ENCODE measurements at regions not wholly inside any gene's neighbourhood (a gene's known extent, or its start where the extent isn't known, plus 50 kb on each side); places are given as distances from the start of the nearest gene placed in this dataset.

- intact Hi-C loops (cut with micrococcal nuclease): no loop called here
- H3K4me1 Mint-ChIP-seq: no peaks in the 10 kb centered on the region
- Histone ChIP-seq H3K36me3 (ENCODE audit: insufficient read depth, low read length) (no peaks in the 10 kb centered on the region), H3K9me3 (ENCODE audit: control insufficient read depth in 1 of 2, low read length in 2 of 2) (no peaks in the 10 kb centered on the region), H3K4me3 (ENCODE audit: low read length in 2 of 2) (no peak overlapping the region), H3K27ac (ENCODE audit: low read depth, low read length) (no peak overlapping the region), H3K27me3 (ENCODE audit: insufficient read depth, low read length) (no peaks in the 10 kb centered on the region), H3K4me1 (ENCODE audit: insufficient read depth, low read length) (no peaks in the 10 kb centered on the region)
- H3K36me3 Mint-ChIP-seq: no peaks in the 10 kb centered on the region
- DNase-seq: no peak
- no peak overlapping the region for H3K4me3 Mint-ChIP-seq
- peaks cover 0 to 6% of the 10 kb centered on the region in 2 donors for H3K27me3 Mint-ChIP-seq
- ChIA-PET POLR2A (ENCODE audit: partially characterized antibody) (no interaction called here), CTCF (ENCODE audit: partially characterized antibody) (interaction anchor here (1.1 kb wide), 1 partner anchor 1408 kb away, joined by 5 read pairs; no protein-coding TSS in a partner anchor)
- H3K27ac Mint-ChIP-seq: no peak overlapping the region
- peaks cover 0 to 4% (median 0%) of the 10 kb centered on the region in 8 donors for H3K9me3 Mint-ChIP-seq
Measured at GRCh38 chr4:55725057-55725456, 89.0 kb upstream of the NMU start.

- Histone ChIP-seq H3K36me3 (ENCODE audit: insufficient read depth, low read length) (no peaks in the 10 kb centered on the region), H3K27me3 (ENCODE audit: insufficient read depth, low read length) (no peaks in the 10 kb centered on the region), H3K4me1 (ENCODE audit: insufficient read depth, low read length) (no peaks in the 10 kb centered on the region), H3K4me3 (ENCODE audit: low read length in 2 of 2) (no peak overlapping the region), H3K9me3 (ENCODE audit: control insufficient read depth in 1 of 2, low read length in 2 of 2) (no peaks in the 10 kb centered on the region), H3K27ac (ENCODE audit: low read depth, low read length) (no peak overlapping the region)
- H3K27me3 Mint-ChIP-seq: peaks cover 9 to 13% of the 10 kb centered on the region in 2 donors
- no peaks in the 10 kb centered on the region for H3K4me1 Mint-ChIP-seq
- H3K9me3 Mint-ChIP-seq: peaks cover 0 to 4% (median 0%) of the 10 kb centered on the region in 8 donors
- CTCF ChIA-PET (ENCODE audit: partially characterized antibody): no interaction called here
- no peak overlapping the region for H3K4me3 Mint-ChIP-seq
- no peaks in the 10 kb centered on the region for H3K36me3 Mint-ChIP-seq
- intact Hi-C loops (cut with micrococcal nuclease): no loop called here
- DNase-seq: no peak
- no peak overlapping the region for H3K27ac Mint-ChIP-seq
- POLR2A ChIA-PET (ENCODE audit: partially characterized antibody): no interaction called here
Measured at GRCh38 chr4:55727746-55728145, 91.6 kb upstream of the NMU start.

GRCh38 chr4:55729351-55730279 is 90.0 kb upstream of the EXOC1L start:
- no peak overlapping the region for H3K27ac ChIP-seq (ENCODE audit: low read depth, low read length)
- intact Hi-C loops (cut with micrococcal nuclease): no loop called here
- H3K4me1 ChIP-seq (ENCODE audit: insufficient read depth, low read length): no peaks in the 10 kb centered on the region
- Mint-ChIP-seq H3K4me1 (no peaks in the 10 kb centered on the region), H3K36me3 (no peaks in the 10 kb centered on the region), H3K4me3 (no peak overlapping the region), H3K9me3 (peaks cover 0 to 4% (median 0%) of the 10 kb centered on the region in 8 donors), H3K27me3 (peaks cover 9 to 13% of the 10 kb centered on the region in 2 donors), H3K27ac (no peak overlapping the region)
- H3K9me3 ChIP-seq (ENCODE audit: control insufficient read depth in 1 of 2, low read length in 2 of 2): no peaks in the 10 kb centered on the region
- ChIA-PET POLR2A (ENCODE audit: partially characterized antibody) (no interaction called here), CTCF (ENCODE audit: partially characterized antibody) (no interaction called here)
- no peak for DNase-seq
- no peak overlapping the region for H3K4me3 ChIP-seq (ENCODE audit: low read length in 2 of 2)
- no peaks in the 10 kb centered on the region for H3K27me3 ChIP-seq (ENCODE audit: insufficient read depth, low read length)
- no peaks in the 10 kb centered on the region for H3K36me3 ChIP-seq (ENCODE audit: insufficient read depth, low read length)

GRCh38 chr4:55730280-55730931 is 89.2 kb upstream of the EXOC1L start:
- no peak overlapping the region for H3K4me3 Mint-ChIP-seq
- Histone ChIP-seq H3K4me1 (ENCODE audit: insufficient read depth, low read length) (no peaks in the 10 kb centered on the region), H3K9me3 (ENCODE audit: control insufficient read depth in 1 of 2, low read length in 2 of 2) (no peaks in the 10 kb centered on the region), H3K27me3 (ENCODE audit: insufficient read depth, low read length) (no peaks in the 10 kb centered on the region), H3K27ac (ENCODE audit: low read depth, low read length) (no peak overlapping the region), H3K36me3 (ENCODE audit: insufficient read depth, low read length) (no peaks in the 10 kb centered on the region), H3K4me3 (ENCODE audit: low read length in 2 of 2) (no peak overlapping the region)
- ChIA-PET POLR2A (ENCODE audit: partially characterized antibody) (no interaction called here), CTCF (ENCODE audit: partially characterized antibody) (no interaction called here)
- no peak for DNase-seq
- H3K27ac Mint-ChIP-seq: no peak overlapping the region
- no peaks in the 10 kb centered on the region for H3K4me1 Mint-ChIP-seq
- intact Hi-C loops (cut with micrococcal nuclease): no loop called here
- H3K27me3 Mint-ChIP-seq: peaks cover 15 to 16% of the 10 kb centered on the region in 2 donors
- peaks cover 0 to 4% (median 0%) of the 10 kb centered on the region in 8 donors for H3K9me3 Mint-ChIP-seq
- no peaks in the 10 kb centered on the region for H3K36me3 Mint-ChIP-seq

- H3K4me1 Mint-ChIP-seq: no peaks in the 10 kb centered on the region
- H3K4me3 Mint-ChIP-seq: no peak overlapping the region
- no peak for DNase-seq
- H3K4me3 ChIP-seq (ENCODE audit: low read length in 2 of 2): no peak overlapping the region
- intact Hi-C loops (cut with micrococcal nuclease): no loop called here
- H3K9me3 ChIP-seq (ENCODE audit: control insufficient read depth in 1 of 2, low read length in 2 of 2): no peaks in the 10 kb centered on the region
- H3K27me3 Mint-ChIP-seq: peaks cover 20 to 21% of the 10 kb centered on the region in 2 donors
- H3K27me3 ChIP-seq (ENCODE audit: insufficient read depth, low read length): no peaks in the 10 kb centered on the region
- CTCF ChIA-PET (ENCODE audit: partially characterized antibody): no interaction called here
- H3K36me3 ChIP-seq (ENCODE audit: insufficient read depth, low read length): no peaks in the 10 kb centered on the region
- POLR2A ChIA-PET (ENCODE audit: partially characterized antibody): no interaction called here
- peak overlapping the region in 1 of 7 donors; percentile 20 for H3K27ac Mint-ChIP-seq
- H3K4me1 ChIP-seq (ENCODE audit: insufficient read depth, low read length): no peaks in the 10 kb centered on the region
- peaks cover 0 to 4% (median 0%) of the 10 kb centered on the region in 8 donors for H3K9me3 Mint-ChIP-seq
- H3K27ac ChIP-seq (ENCODE audit: low read depth, low read length): no peak overlapping the region
- no peaks in the 10 kb centered on the region for H3K36me3 Mint-ChIP-seq
Measured at GRCh38 chr4:55731959-55732358, 87.6 kb upstream of the EXOC1L start.

- ChIA-PET POLR2A (ENCODE audit: partially characterized antibody) (no interaction called here), CTCF (ENCODE audit: partially characterized antibody) (interaction anchor here (1.1 kb wide), 1 partner anchor 549 kb away, joined by 5 read pairs; no protein-coding TSS in a partner anchor)
- Histone ChIP-seq H3K4me3 (ENCODE audit: low read length in 2 of 2) (no peak overlapping the region), H3K27me3 (ENCODE audit: insufficient read depth, low read length) (no peaks in the 10 kb centered on the region), H3K9me3 (ENCODE audit: control insufficient read depth in 1 of 2, low read length in 2 of 2) (no peaks in the 10 kb centered on the region), H3K4me1 (ENCODE audit: insufficient read depth, low read length) (no peaks in the 10 kb centered on the region), H3K36me3 (ENCODE audit: insufficient read depth, low read length) (no peaks in the 10 kb centered on the region), H3K27ac (ENCODE audit: low read depth, low read length) (no peak overlapping the region)
- H3K9me3 Mint-ChIP-seq: peaks cover 0 to 1% (median 0%) of the 10 kb centered on the region in 8 donors
- no peak for DNase-seq
- no peaks in the 10 kb centered on the region for H3K36me3 Mint-ChIP-seq
- no peak overlapping the region for H3K27ac Mint-ChIP-seq
- H3K27me3 Mint-ChIP-seq: peaks cover 20 to 22% of the 10 kb centered on the region in 2 donors
- no peak overlapping the region for H3K4me3 Mint-ChIP-seq
- H3K4me1 Mint-ChIP-seq: no peaks in the 10 kb centered on the region
- intact Hi-C loops (cut with micrococcal nuclease): no loop called here
Measured at GRCh38 chr4:55732864-55733263, 86.7 kb upstream of the EXOC1L start.

GRCh38 chr4:55733932-55734331 is 85.7 kb upstream of the EXOC1L start:
- intact Hi-C loops (cut with micrococcal nuclease): no loop called here
- no peak overlapping the region for H3K4me3 ChIP-seq (ENCODE audit: low read length in 2 of 2)
- Mint-ChIP-seq H3K27me3 (peaks cover 20% of the 10 kb centered on the region in 2 donors), H3K27ac (no peak overlapping the region), H3K4me3 (no peak overlapping the region), H3K4me1 (no peaks in the 10 kb centered on the region), H3K36me3 (no peaks in the 10 kb centered on the region), H3K9me3 (no peaks in the 10 kb centered on the region)
- no peak for DNase-seq
- no peak overlapping the region for H3K27ac ChIP-seq (ENCODE audit: low read depth, low read length)
- H3K27me3 ChIP-seq (ENCODE audit: insufficient read depth, low read length): no peaks in the 10 kb centered on the region
- no peaks in the 10 kb centered on the region for H3K36me3 ChIP-seq (ENCODE audit: insufficient read depth, low read length)
- ChIA-PET CTCF (ENCODE audit: partially characterized antibody) (interaction anchor here (0.6 to 1.1 kb wide), 2 partner anchors 290 to 550 kb away, joined by 3 to 5 read pairs; no protein-coding TSS in a partner anchor), POLR2A (ENCODE audit: partially characterized antibody) (no interaction called here)
- H3K9me3 ChIP-seq (ENCODE audit: control insufficient read depth in 1 of 2, low read length in 2 of 2): no peaks in the 10 kb centered on the region
- no peaks in the 10 kb centered on the region for H3K4me1 ChIP-seq (ENCODE audit: insufficient read depth, low read length)
